Calu3 (cell line): ENCODE measurements at regions not wholly inside any gene's neighbourhood (a gene's known extent, or its start where the extent isn't known, plus 50 kb on each side); places are given as distances from the start of the nearest gene placed in this dataset.

ENCODE experiments used
- BruUV-seq: library from RNA; stranded (reverse); fragments of 400-500 nt; replicated peaks from 2 replicates; lab custom pipeline; 2021; lab: Mats Ljungman, UMichigan
- CTCF ChIA-PET: fragments of 300-600 bp; sonication (Branson Sonifier 250); formaldehyde crosslinking; loops from one replicate; lab custom pipeline; 2022; ENCODE audit warnings: antibody characterized with exemption; lab: Charles Lee
- DNase-seq: peaks from one replicate; pipeline ENCODE4 v3.0.0; 2022
- H3K27ac Mint-ChIP-seq: one replicate; pipeline ENCODE4 v1.8.0; 2022; ENCODE audit warnings: mixed read lengths; ENCODE audit not compliant: unreplicated experiment
- H3K27me3 Mint-ChIP-seq: one replicate; pipeline ENCODE4 v1.8.0; 2022; ENCODE audit warnings: mixed read lengths; ENCODE audit not compliant: unreplicated experiment
- H3K36me3 Mint-ChIP-seq: one replicate; pipeline ENCODE4 v1.8.0; 2022; ENCODE audit warnings: mild to moderate bottlenecking, moderate library complexity, mixed read lengths; ENCODE audit not compliant: insufficient read depth, unreplicated experiment
- H3K4me1 Mint-ChIP-seq: one replicate; pipeline ENCODE4 v1.8.0; 2022; ENCODE audit warnings: mild to moderate bottlenecking, low read depth, mixed read lengths; ENCODE audit not compliant: unreplicated experiment
- H3K4me3 Mint-ChIP-seq: one replicate; pipeline ENCODE4 v1.8.0; 2022; ENCODE audit warnings: mild to moderate bottlenecking, low read depth, moderate library complexity, mixed read lengths; ENCODE audit not compliant: unreplicated experiment
- H3K9me3 Mint-ChIP-seq: one replicate; pipeline ENCODE4 v1.8.0; 2022; ENCODE audit warnings: low read depth, mixed read lengths; ENCODE audit not compliant: unreplicated experiment
- intact Hi-C: fragments of 100-400 bp; cut with micrococcal nuclease; formaldehyde crosslinking; loops from one replicate; pipeline ENCODE4 v1.10.0; 2022; ENCODE audit not compliant: unreplicated experiment
- TF ChIP-seq, protein P1 (sequence below): fragments of 200-600 bp; IDR thresholded peaks from one replicate; pipeline ENCODE4 v1.8.0; 2022; ENCODE audit warnings: antibody characterized with exemption; ENCODE audit not compliant: unreplicated experiment

DNA sequence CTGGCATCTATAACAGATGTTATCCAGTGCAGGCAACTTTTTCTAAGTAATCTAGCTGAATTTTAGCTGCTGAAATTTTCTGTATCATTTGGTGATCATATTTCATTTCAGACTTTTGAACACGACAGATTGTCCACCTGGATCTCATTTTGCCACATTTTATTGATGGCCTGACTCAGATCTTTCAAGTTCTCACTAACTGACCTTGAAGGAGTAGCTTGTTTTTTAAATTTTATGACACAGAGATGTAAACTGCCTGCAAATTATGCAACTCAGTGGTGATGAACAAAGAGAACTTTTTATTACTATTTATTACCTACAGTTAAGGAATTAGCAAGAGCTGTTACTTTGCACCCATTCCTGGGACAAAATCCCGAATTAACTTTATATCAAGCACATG is 366.4 kb downstream of the PAX1 start:
- H3K4me1 Mint-ChIP-seq: no peaks in the 10 kb centered on the region
- no peak overlapping the region for H3K27ac Mint-ChIP-seq
- BruUV-seq: no TSS peak
- intact Hi-C loops: no loop called here
- peaks cover 2% of the 10 kb centered on the region for H3K9me3 Mint-ChIP-seq
- no peak overlapping the region for H3K4me3 Mint-ChIP-seq
- H3K36me3 Mint-ChIP-seq: no peaks in the 10 kb centered on the region
- H3K27me3 Mint-ChIP-seq: no peaks in the 10 kb centered on the region
- no peak for DNase-seq
- CTCF ChIA-PET: no interaction called here
- TF ChIP-seq, protein P1, sequence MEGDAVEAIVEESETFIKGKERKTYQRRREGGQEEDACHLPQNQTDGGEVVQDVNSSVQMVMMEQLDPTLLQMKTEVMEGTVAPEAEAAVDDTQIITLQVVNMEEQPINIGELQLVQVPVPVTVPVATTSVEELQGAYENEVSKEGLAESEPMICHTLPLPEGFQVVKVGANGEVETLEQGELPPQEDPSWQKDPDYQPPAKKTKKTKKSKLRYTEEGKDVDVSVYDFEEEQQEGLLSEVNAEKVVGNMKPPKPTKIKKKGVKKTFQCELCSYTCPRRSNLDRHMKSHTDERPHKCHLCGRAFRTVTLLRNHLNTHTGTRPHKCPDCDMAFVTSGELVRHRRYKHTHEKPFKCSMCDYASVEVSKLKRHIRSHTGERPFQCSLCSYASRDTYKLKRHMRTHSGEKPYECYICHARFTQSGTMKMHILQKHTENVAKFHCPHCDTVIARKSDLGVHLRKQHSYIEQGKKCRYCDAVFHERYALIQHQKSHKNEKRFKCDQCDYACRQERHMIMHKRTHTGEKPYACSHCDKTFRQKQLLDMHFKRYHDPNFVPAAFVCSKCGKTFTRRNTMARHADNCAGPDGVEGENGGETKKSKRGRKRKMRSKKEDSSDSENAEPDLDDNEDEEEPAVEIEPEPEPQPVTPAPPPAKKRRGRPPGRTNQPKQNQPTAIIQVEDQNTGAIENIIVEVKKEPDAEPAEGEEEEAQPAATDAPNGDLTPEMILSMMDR: no peak

DNA sequence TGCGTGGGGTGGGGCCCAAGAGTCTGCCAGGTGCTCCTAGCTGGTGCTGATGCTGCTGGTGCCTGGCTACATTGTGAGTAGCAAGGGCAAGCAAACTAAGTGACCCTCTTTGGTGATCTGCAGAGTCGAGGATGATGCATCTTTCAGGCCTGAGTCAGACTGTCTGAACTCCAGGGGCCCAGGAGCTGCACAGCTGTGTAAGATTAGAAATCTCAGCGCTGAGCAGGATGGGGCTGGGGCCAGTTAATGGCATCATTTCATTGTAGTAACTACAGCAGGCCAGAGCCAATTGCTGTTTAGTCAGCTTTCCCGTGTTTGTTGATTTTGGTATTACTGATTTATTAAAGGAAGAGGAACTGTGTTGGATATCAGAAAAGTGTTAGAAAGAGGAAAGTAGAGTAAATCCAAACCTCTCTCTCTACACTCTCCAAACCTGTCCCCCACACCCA is 365.2 kb downstream of the PAX1 start:
- DNase-seq: no peak
- intact Hi-C loops: no loop called here
- Mint-ChIP-seq H3K4me3 (no peak overlapping the region), H3K27me3 (no peaks in the 10 kb centered on the region), H3K27ac (no peak overlapping the region), H3K4me1 (no peaks in the 10 kb centered on the region), H3K9me3 (peaks cover 2% of the 10 kb centered on the region), H3K36me3 (no peaks in the 10 kb centered on the region)
- CTCF ChIA-PET: no interaction called here
- TF ChIP-seq, protein P1: no peak
- no TSS peak for BruUV-seq

GRCh38 chr20:22063753-22064152 is 358.3 kb downstream of the PAX1 start:
- Mint-ChIP-seq H3K36me3 (no peaks in the 10 kb centered on the region), H3K4me1 (no peaks in the 10 kb centered on the region), H3K27ac (no peak overlapping the region), H3K9me3 (peaks cover under 1% of the 10 kb centered on the region), H3K27me3 (no peaks in the 10 kb centered on the region), H3K4me3 (no peak overlapping the region)
- TF ChIP-seq, protein P1: no peak
- DNase-seq: no peak
- CTCF ChIA-PET: no interaction called here
- intact Hi-C loops: no loop called here
- BruUV-seq: no TSS peak

- no peak for DNase-seq
- H3K4me1 Mint-ChIP-seq: no peaks in the 10 kb centered on the region
- BruUV-seq: no TSS peak
- CTCF ChIA-PET: no interaction called here
- no peaks in the 10 kb centered on the region for H3K36me3 Mint-ChIP-seq
- TF ChIP-seq, protein P1: no peak
- no peak overlapping the region for H3K4me3 Mint-ChIP-seq
- H3K9me3 Mint-ChIP-seq: no peaks in the 10 kb centered on the region
- intact Hi-C loops: no loop called here
- no peaks in the 10 kb centered on the region for H3K27me3 Mint-ChIP-seq
- no peak overlapping the region for H3K27ac Mint-ChIP-seq
Observed at GRCh38 chr20:22062874-22063273, 357.4 kb downstream of the PAX1 start.

DNA sequence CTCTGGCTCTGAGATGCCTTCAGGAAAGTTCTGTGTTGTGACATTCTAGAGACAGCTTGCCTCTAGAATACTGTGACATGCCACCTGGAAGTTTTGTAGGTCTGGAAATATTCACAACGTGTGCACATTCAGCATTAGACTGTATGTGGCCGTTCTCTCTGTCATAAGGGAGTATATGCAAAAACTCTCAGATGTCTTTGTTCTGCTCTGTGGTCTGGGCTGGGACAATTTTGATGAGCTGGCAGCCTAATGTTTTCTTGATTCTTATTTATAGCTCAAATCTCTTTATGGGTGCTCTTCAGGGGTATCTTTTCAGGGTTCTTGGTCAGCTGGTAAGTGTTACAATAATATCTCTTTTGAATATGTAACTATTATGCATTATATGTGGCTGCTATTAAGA is 355.1 kb downstream of the PAX1 start:
- intact Hi-C loops: no loop called here
- BruUV-seq: no TSS peak
- no peaks in the 10 kb centered on the region for H3K9me3 Mint-ChIP-seq
- no peak for DNase-seq
- H3K27ac Mint-ChIP-seq: no peak overlapping the region
- TF ChIP-seq, protein P1: no peak
- H3K36me3 Mint-ChIP-seq: no peaks in the 10 kb centered on the region
- H3K4me3 Mint-ChIP-seq: no peak overlapping the region
- no peaks in the 10 kb centered on the region for H3K27me3 Mint-ChIP-seq
- CTCF ChIA-PET: no interaction called here
- no peaks in the 10 kb centered on the region for H3K4me1 Mint-ChIP-seq
